AG04449 (cell line): ENCODE measurements at regions not wholly inside any gene's neighbourhood (a gene's known extent, or its start where the extent isn't known, plus 50 kb on each side); places are given as distances from the start of the nearest gene placed in this dataset.

Source experiments
- CTCF ChIA-PET: fragments of 350-600 bp; formaldehyde crosslinking; extraction: SDS; loops from one replicate; lab custom pipeline; 2021; ENCODE audit warnings: antibody characterized with exemption; lab: Yijun Ruan, JAX
- POLR2A ChIA-PET: fragments of 400-600, 350-600 bp; formaldehyde crosslinking; extraction: SDS; loops from one replicate; lab custom pipeline; 2020; ENCODE audit warnings: antibody characterized with exemption, inconsistent platforms; lab: Yijun Ruan, JAX
- DNase-seq: peaks from one replicate; pipeline ENCODE4 v3.0.0-alpha.2; 2010; ENCODE audit warnings: low read depth, low spot score
- H3K4me3 ChIP-seq: 2 replicates; pipeline ENCODE4 v1.5.1; 2011; ENCODE audit warnings: low read depth, mild to moderate bottlenecking, control low read depth, low read length
- CTCF ChIP-seq: IDR thresholded peaks from one replicate; pipeline ENCODE4 v1.5.1; 2011; ENCODE audit warnings: mild to moderate bottlenecking, moderate library complexity, low read length, control low read depth, inconsistent platforms; ENCODE audit not compliant: insufficient read depth; ENCODE audit errors: missing control alignments

- ChIA-PET CTCF (no interaction called here), POLR2A (no interaction called here)
- TF ChIP-seq CTCF = no peak
These were observed 209.4 kb upstream of the CRY1 start for GRCh38 chr12:107302649-107303341.

GRCh38 chr12:107304588-107305532 is 211.5 kb upstream of the CRY1 start:
- ChIA-PET CTCF (interaction anchor here (1.4 kb wide), 1 partner anchor 136 kb away, joined by 3 read pairs; no protein-coding TSS in a partner anchor), POLR2A (no interaction called here)
- DNase-seq = no peak
- H3K4me3 ChIP-seq = no peak overlapping the region
- TF ChIP-seq CTCF = no peak

More at GRCh38 chr12:107302649-107303341, 209.4 kb upstream of the CRY1 start:
- no peak for DNase-seq
- H3K4me3 ChIP-seq = no peak overlapping the region

GRCh38 chr12:107306141-107306659 is 212.9 kb upstream of the CRY1 start:
- no peak for DNase-seq
- ChIA-PET POLR2A (no interaction called here), CTCF (interaction anchor here (1.4 kb wide), 1 partner anchor 11 kb away, joined by 4 read pairs; no protein-coding TSS in a partner anchor)
- no peak overlapping the region for H3K4me3 ChIP-seq
- no peak for TF ChIP-seq CTCF

- H3K4me3 ChIP-seq = no peak overlapping the region
- TF ChIP-seq CTCF = no peak
- DNase-seq = no peak
- CTCF ChIA-PET = interaction anchor here (1.2 kb wide), 1 partner anchor 12 kb away, joined by 3 read pairs; no protein-coding TSS in a partner anchor
- POLR2A ChIA-PET = no interaction called here
These were observed 215.0 kb upstream of the CRY1 start for GRCh38 chr12:107308310-107308709.

GRCh38 chr12:107309020-107309419 is 215.7 kb upstream of the CRY1 start:
- H3K4me3 ChIP-seq = no peak overlapping the region
- DNase-seq = no peak
- no peak for TF ChIP-seq CTCF
- ChIA-PET CTCF (interaction anchor here (1.2 kb wide), 1 partner anchor 12 kb away, joined by 3 read pairs; no protein-coding TSS in a partner anchor), POLR2A (no interaction called here)

- H3K4me3 ChIP-seq = no peak overlapping the region
- ChIA-PET POLR2A (no interaction called here), CTCF (no interaction called here)
- no peak for TF ChIP-seq CTCF
- DNase-seq = no peak
These were observed 217.3 kb upstream of the CRY1 start for GRCh38 chr12:107310621-107311020.
